Dedifferentiated amniotic fluid mesenchymal stem cell (primary cell): ENCODE measurements at regions not wholly inside any gene's neighbourhood (a gene's known extent, or its start where the extent isn't known, plus 50 kb on each side); places are given as distances from the start of the nearest gene placed in this dataset.
"Not testable (repeated sequence)": the region's sequence is repeated elsewhere in the genome, so short reads cannot be mapped to it uniquely, and the experiment has no call there.

Experiments
- DNase-seq: peaks from one replicate; pipeline ENCODE4 v3.0.0-alpha.2; 2016; ENCODE audit errors: extremely low spot score

DNA sequence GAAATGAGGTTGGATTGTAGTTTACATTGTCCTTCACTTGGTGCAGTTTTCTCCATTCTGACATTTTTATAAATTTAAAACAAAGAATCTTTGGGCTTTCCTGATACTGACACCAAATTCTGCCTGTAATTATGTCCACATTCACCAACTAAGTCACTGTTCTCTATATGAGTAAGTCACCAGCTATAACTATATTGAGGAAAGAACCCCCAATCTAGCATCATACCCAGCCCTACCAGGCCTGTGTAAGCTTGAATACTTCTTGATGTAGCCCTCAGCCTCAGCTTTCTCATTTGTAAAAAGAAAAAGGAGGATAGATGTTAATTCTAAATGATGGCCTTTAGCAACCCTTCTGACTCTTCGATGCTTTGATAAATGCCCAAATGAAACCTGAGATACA lies 112.7 kb upstream of the FST start:
- DNase-seq = no peak

DNA sequence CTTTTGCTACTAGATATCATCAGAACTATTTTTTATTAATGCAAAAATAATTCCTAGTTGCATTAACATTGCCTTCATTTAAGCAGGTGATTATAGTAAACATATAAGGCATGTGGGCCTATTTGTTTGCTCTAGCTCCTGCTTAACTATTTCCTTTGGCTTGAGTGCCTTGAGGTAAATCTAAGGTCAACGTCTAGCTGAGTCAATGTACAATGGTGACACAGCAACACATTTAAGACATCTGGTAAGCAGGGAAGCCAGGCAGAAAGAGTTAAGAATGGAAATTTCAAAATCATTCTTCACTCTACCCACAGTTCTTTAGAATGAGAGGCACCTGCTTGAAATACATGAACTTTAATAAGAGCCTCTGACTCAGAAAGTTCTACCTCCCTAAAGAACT lies 111.9 kb upstream of the FST start:
- DNase-seq = no peak

DNA sequence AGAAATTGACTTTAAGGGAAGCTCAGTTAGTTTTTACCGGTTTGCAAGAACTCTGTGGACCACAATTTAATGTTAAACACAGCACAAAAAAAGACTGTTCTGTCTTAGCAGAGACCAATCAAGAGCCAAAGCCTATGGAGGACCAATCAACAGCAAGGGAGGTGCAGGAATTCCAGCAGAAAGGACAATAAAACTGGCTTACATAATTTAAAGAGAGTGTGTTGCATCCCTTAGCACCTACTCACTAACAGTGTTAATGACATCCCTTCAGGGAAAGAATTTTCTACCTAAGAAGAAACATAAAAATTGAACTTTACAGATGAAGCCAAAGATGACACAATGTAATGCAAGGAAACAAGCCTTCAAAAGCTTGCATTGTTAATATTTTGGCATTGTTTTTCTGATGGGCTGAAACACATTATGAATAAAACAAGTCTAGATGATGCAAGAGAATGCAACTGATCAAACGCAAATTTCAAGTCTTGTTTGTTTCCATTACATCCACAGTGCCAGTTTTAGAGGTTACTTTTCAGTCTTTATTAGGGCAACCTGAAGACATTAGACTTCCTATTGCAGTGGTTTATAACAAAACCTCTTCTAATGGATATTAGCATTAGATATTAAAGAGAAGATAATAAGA lies 111.3 kb upstream of the FST start:
- peak; percentile 30 for DNase-seq

DNA sequence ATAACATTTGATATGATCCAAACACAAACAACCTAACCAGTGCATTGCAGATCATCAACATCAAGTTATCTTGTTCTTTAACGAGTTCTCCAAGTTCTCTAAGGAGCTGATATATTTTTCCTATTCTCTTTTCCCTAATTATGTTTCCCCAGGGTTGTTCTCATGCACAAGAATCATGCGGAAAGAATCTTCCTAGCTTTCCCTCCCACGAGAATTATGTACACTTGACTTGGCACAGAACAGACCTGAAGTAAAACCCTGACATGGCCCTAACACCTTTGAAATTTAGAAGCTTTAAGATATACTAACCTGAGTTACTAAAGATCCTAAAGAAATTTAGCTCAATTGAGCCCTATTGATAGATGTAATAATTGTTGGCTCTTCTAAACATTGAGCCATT lies 110.7 kb upstream of the FST start:
- no peak for DNase-seq

DNA sequence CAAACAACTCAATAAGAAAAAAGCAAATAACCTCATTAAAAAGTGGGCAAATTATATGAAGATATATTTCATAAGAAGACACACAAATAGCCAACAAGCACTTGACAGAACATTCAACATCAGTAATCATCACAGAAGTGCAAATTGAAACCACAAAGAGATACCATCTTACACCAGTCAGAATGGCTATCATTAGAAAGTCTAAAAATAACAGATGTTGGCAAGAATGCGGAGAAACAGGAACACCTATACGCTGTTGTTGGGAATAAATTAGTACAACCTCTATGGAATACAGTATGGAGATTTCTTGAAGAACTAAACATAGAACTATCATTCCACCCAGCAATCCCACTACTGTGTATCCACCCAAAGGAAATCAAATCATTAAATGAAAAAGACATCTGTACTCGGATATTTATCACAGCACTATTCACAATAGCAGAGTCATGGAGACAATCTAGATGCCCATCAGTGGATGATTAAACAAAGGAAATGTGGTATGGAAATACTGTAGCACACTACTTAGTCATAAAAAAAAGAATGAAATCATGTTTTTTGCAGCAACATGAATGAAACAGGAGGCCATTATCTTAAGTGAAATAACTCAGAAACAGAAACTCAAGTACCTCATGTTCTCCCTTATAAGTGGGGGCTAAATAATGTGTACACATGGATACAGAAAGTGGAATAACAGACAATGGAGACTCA lies 106.8 kb upstream of the FST start:
- DNase-seq = peak; percentile 26

GRCh38 chr5:53376853-53377252 lies 103.6 kb upstream of the FST start:
- no peak for DNase-seq

- DNase-seq = no peak
Observed at GRCh38 chr5:53378190-53378589, 102.2 kb upstream of the FST start.

DNA sequence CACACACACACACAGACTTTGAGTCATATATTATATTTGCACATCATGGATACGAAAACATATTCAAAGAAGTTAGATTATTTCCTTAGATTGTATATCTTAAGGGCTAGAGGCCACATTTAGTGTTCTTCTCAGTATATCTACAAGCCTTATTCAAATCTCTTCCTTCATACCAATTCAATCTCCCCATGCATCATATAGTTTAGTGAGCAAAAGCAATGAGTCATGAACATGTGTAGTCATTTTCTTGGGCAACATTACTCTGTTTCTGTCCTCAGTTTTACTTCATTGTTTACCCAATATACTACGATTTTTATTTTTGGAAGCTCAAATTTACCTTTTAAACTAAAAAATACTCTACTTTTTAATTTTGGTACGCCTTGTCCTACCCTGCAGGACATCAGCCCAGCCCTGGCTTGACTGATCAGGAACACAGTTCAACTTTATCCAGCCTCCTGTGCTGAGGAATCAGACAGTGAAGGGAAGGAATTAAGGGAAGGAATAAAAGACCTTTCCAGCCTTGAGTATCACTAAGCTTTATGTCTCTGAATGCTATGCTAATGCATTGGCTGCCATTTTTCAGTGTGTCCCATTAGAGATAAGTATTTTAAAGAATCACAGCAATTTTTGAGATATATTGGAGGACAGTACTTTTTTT lies 101.7 kb upstream of the FST start:
- DNase-seq = peak; percentile 49

DNA sequence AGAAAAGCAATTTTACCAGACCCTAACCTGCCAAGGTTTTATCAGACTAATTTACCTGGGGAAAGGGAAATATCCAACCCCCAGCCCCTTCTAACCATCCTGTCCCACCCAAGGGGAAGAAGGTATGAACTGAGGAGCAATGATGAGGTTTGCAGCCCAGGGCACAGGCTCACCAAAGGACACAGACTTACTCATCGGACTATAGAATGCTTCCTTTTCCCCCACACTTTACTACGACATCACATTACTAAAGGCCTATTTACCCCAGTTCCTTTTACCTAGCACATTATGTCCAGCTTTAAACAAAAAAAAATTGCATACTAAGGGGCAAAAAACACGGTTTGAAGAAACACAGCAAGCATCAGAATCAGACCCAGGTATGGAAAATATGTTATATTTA lies 94.1 kb upstream of the FST start:
- no peak for DNase-seq

GRCh38 chr5:53389093-53389492 lies 91.3 kb upstream of the FST start:
- no peak for DNase-seq

DNA sequence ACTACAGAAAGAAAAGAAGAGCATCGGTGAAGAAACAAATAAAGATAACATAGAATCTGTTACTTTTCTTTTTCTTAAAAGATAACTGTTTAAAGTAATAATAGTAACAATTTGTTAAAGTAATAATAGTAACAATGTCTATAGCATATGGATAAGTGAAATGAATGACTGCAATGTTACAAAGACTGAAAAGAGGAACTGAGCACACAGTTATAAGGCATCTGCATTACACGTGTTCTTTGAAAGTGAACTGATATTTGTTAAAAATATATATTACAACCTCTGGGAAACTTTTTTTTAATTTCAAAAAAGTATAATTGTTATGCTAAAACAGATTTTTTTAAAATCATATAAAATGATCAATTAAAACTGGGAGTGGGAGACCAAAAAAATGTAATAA lies 88.4 kb upstream of the FST start:
- no peak for DNase-seq

GRCh38 chr5:53394808-53395207 lies 85.6 kb upstream of the FST start:
- DNase-seq = no peak

- DNase-seq = no peak
Observed at GRCh38 chr5:53397141-53397757, 83.2 kb upstream of the FST start.

GRCh38 chr5:53397845-53398244 lies 82.6 kb upstream of the FST start:
- peak; percentile 32 for DNase-seq

DNA sequence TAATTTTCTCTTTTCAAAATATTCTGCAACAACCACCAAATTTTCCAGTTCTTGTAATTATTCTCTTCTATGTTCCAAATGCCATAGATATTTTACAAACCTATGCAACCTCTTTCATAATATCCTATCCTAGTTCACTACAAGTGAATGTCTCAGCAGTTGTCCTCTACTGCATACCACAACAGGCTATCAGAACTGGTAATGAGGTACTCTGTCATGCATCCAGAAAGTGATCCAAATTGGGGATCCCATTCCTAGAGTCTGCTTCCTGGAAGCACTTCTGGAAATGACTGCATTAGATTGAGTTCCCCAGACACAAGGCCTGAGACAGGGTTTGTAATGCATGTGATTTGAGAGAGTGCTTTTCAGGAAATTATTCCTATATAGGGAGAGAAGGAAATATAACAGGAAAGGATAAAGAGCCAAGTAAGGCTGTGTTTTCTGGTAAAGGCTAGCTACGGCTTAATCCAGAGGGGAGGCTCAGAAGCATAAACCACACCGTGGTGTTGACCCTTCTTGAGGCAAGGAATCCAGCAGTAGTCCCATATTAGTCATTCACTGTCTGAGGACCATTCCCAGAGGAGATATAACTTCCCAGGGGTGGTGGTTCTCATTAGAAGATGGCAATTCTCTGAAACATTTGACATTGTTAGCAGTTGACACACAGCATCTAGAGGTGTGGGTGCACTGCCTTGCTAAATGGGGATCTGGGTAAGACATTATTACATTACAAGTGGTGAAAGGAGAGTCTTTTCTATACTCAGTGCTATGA lies 80.3 kb upstream of the FST start:
- DNase-seq = no peak

GRCh38 chr5:53403291-53403690 lies 77.1 kb upstream of the FST start:
- no peak for DNase-seq

DNA sequence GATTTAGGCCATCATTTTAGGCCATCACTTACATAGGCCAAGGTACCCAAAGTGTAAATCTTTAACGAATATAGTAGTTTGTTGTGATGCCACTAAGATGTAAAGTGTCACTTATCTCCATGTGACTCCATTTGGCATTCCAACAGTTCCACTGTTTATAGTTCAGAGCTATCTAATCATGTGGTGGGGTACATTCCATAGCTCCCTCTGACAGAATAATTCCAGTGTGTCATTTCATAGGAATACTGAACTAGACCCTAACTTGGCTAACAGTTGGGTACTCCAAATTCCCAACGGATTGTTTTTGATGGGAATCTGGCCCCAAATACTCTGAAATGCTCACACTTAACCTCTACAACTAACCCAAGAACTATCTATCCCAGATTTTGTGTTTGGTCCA lies 76.7 kb upstream of the FST start:
- no peak for DNase-seq

DNA sequence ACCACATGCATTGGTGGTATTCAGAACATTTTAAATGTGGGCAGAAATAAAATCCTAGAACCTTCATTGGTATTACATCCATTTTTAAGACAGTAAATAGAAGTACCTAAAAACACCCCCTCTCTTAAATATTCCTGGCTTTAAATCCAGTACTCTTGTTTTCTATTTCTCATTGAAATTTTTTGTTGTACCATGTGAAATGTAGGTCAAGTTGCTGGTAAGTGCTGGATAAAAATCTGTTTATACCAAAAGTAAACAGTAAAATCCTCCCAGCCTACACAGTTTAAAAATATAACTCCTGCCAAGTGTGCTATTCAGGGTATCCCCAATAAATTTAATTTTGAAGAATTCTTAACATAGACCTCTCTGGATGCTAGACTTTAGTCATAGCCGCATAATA lies 75.0 kb upstream of the FST start:
- no peak for DNase-seq

GRCh38 chr5:53406630-53407316 lies 73.7 kb upstream of the FST start:
- peak; percentile 90 for DNase-seq

DNA sequence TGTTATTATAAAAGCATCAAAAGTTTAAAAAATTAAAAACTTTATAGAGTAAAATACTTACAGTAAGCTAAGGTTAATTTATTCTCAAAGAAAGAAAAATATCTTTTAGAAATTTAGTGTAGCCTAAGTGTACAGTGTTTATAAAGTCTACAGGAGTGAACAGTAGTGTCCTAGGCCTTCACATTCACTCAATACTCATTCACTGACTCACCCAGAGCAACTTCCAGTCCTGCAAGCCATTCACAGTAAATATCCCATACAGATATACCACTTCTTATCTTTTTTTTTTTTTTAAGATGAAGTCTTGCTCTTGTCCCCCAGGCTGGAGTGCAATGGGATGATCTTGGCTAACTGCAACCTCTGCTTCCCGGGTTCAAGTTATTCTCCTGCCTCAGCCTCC lies 73.1 kb upstream of the FST start:
- DNase-seq = peak; percentile 51

DNA sequence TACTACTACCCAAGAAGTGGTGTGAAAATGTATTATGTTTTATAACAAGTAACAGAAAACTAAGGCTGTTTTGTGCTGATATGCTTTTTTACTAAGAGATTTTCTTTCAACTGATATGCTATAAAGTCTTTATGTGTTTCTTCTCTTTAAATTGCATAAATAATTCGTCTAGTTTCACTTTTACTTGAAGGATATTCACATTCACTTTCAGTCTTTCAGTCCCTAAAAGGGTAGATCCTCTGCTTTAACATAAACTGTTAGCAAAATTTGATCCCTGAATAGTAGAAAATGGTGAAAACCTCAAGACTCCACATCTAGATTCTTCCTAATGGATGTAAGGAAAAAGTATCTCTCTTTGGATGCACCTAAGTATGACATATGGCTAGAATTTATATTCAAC lies 69.0 kb upstream of the FST start:
- DNase-seq = no peak

- DNase-seq = not testable (repeated sequence)
Observed at GRCh38 chr5:53412499-53412898, 67.9 kb upstream of the FST start.
